Liver (tissue), 8 donors: ENCODE measurements at regions not wholly inside any gene's neighbourhood (a gene's known extent, or its start where the extent isn't known, plus 50 kb on each side); places are given as distances from the start of the nearest gene placed in this dataset.

Experiments
- DNase-seq: peaks from one replicate; pipeline ENCODE4 v3.0.0-alpha.2; 2017; ENCODE audit warnings: low spot score
- H3K27ac ChIP-seq, 2 donors: one replicate each; pipeline ENCODE4 v1.7.0; 2013; ENCODE audit warnings: inconsistent platforms in 2 of 2, low read length in 2 of 2, control low read depth in 1 of 2, low read depth in 1 of 2, mild to moderate bottlenecking in 1 of 2
- H3K27me3 ChIP-seq, 4 donors: one replicate each; pipeline versions ENCODE4 v1.6.1 to v1.7.0; 2013; ENCODE audit warnings: low read length in 3 of 4, inconsistent platforms in 1 of 4, mild to moderate bottlenecking in 1 of 4, moderate library complexity in 1 of 4; ENCODE audit not compliant: control insufficient read depth in 4 of 4, insufficient read depth in 4 of 4
- H3K36me3 ChIP-seq, 4 donors: one replicate each; pipeline versions ENCODE4 v1.6.1 to v1.7.0; 2013; ENCODE audit warnings: low read length in 3 of 4, mild to moderate bottlenecking in 3 of 4, low read depth in 1 of 4, moderate library complexity in 1 of 4; ENCODE audit not compliant: control insufficient read depth in 4 of 4, insufficient read depth in 3 of 4
- H3K4me1 ChIP-seq, 4 donors: one replicate each; pipeline versions ENCODE4 v1.6.1 to v1.7.0; 2013; ENCODE audit warnings: low read length in 3 of 4, mild to moderate bottlenecking in 3 of 4, moderate library complexity in 1 of 4; ENCODE audit not compliant: control insufficient read depth in 4 of 4, insufficient read depth in 4 of 4
- H3K4me3 ChIP-seq, 3 donors: one replicate each; pipeline versions ENCODE4 v1.6.1 to v1.7.0; 2013; ENCODE audit warnings: low read length in 3 of 3, control low read depth in 1 of 3, low read depth in 1 of 3, mild to moderate bottlenecking in 1 of 3
- H3K9ac ChIP-seq, 2 donors: one replicate each; pipeline ENCODE4 v1.7.0; 2013; ENCODE audit warnings: low read length in 2 of 2, mild to moderate bottlenecking in 2 of 2, moderate library complexity in 2 of 2, control low read depth in 1 of 2, low read depth in 1 of 2
- H3K9me3 ChIP-seq, 4 donors: one replicate each; pipeline versions ENCODE4 v1.6.1 to v1.7.0; 2013; ENCODE audit warnings: low read length in 3 of 4; ENCODE audit not compliant: control insufficient read depth in 4 of 4
- ATF3 ChIP-seq: IDR thresholded peaks from 2 replicates; pipeline ENCODE4 v1.6.1; 2016; ENCODE audit warnings: antibody characterized with exemption
- CTCF ChIP-seq: fragments of 150-350 bp; IDR thresholded peaks from 2 replicates; pipeline ENCODE4 v1.5.1; 2017; ENCODE audit warnings: improper control_type of control experiment, low read depth, low read length; ENCODE audit not compliant: missing input control
- EGR1 ChIP-seq, 2 donors: IDR thresholded peaks; 2 replicates each; pipeline ENCODE4 v1.6.1; 2016 to 2018; ENCODE audit warnings: antibody characterized with exemption in 2 of 2, low read depth in 2 of 2
- FOXA1 ChIP-seq: IDR thresholded peaks from 2 replicates; pipeline ENCODE4 v1.6.1; 2016; ENCODE audit warnings: antibody characterized with exemption
- FOXA2 ChIP-seq: IDR thresholded peaks from 2 replicates; pipeline ENCODE4 v1.6.1; 2016; ENCODE audit warnings: antibody characterized with exemption
- GABPA ChIP-seq, 2 donors: IDR thresholded peaks in 1 of 2; conservative IDR thresholded peaks in 1 of 2; 2 replicates each; pipeline ENCODE4 v1.6.1; 2016; ENCODE audit warnings: antibody characterized with exemption in 2 of 2, mild to moderate bottlenecking in 1 of 2, moderate library complexity in 1 of 2
- HNF4A ChIP-seq, 2 donors: conservative IDR thresholded peaks; 2 replicates each; pipeline ENCODE4 v1.6.1; 2016; ENCODE audit warnings: antibody characterized with exemption in 2 of 2, mild to moderate bottlenecking in 2 of 2
- HNF4G ChIP-seq: IDR thresholded peaks from 2 replicates; pipeline ENCODE4 v1.6.1; 2016; ENCODE audit warnings: antibody characterized with exemption
- JUND ChIP-seq, 2 donors: IDR thresholded peaks; 2 replicates each; pipeline ENCODE4 v1.6.1; 2016; ENCODE audit warnings: antibody characterized with exemption in 2 of 2
- NR2F2 ChIP-seq: IDR thresholded peaks from 2 replicates; pipeline ENCODE4 v1.6.1; 2016; ENCODE audit warnings: antibody characterized with exemption
- RAD21 ChIP-seq, 2 donors: IDR thresholded peaks; 2 replicates each; pipeline ENCODE4 v1.6.1; 2016; ENCODE audit warnings: antibody characterized with exemption in 2 of 2, mild to moderate bottlenecking in 2 of 2
- RXRA ChIP-seq, 2 donors: IDR thresholded peaks; 2 replicates each; pipeline ENCODE4 v1.6.1; 2017 to 2018; ENCODE audit warnings: antibody characterized with exemption in 2 of 2, mild to moderate bottlenecking in 1 of 2
- SP1 ChIP-seq: IDR thresholded peaks from 2 replicates; pipeline ENCODE4 v1.6.1; 2018; ENCODE audit warnings: antibody characterized with exemption, mild to moderate bottlenecking
- TAF1 ChIP-seq: conservative IDR thresholded peaks from 2 replicates; pipeline ENCODE4 v1.6.1; 2016; ENCODE audit warnings: antibody characterized with exemption, mild to moderate bottlenecking
- YY1 ChIP-seq: IDR thresholded peaks from 2 replicates; pipeline ENCODE4 v1.6.1; 2016; ENCODE audit warnings: antibody characterized with exemption, mild to moderate bottlenecking
- WGBS: extraction: QIAGEN DNeasy Blood & Tissue Kit; methylation state at CpG from one replicate; pipeline ENCODE4 v1.1.7; 2013; 5-methylcytosine and 5-hydroxymethylcytosine counted together
- TF ChIP-seq, protein P1 (sequence below): IDR thresholded peaks from 2 replicates; pipeline ENCODE4 v1.6.1; 2016; ENCODE audit warnings: antibody characterized with exemption
- TF ChIP-seq, protein P2 (sequence below): IDR thresholded peaks from 2 replicates; pipeline ENCODE4 v1.6.1; 2016; ENCODE audit warnings: antibody characterized with exemption, mild to moderate bottlenecking
- TF ChIP-seq, protein P3 (sequence below): IDR thresholded peaks from 2 replicates; pipeline ENCODE4 v1.6.1; 2016; ENCODE audit warnings: antibody characterized with exemption
- donor health status: healthy.
- donor health status: healthy.
- donor health status: healthy.
- donor health status: healthy.
- donor health status: healthy.

GRCh38 chr22:22810471-22810870 lies 77.1 kb upstream of the IGLL5 start:
- no peaks in the 10 kb centered on the region for H3K4me1 ChIP-seq
- H3K4me3 ChIP-seq = no peak overlapping the region
- WGBS = 72% methylated on average over 8 of the region's 8 CpGs
- H3K27me3 ChIP-seq = no peaks in the 10 kb centered on the region
- H3K9me3 ChIP-seq = no peaks in the 10 kb centered on the region
- DNase-seq = no peak
- H3K9ac ChIP-seq = no peak overlapping the region
- no peak for TF ChIP-seq RXRA (IDR thresholded peaks at IDR 0.05)
- TF ChIP-seq RAD21 (IDR thresholded peaks at IDR 0.05) = no peak
- no peak for TF ChIP-seq ATF3
- no peak for TF ChIP-seq HNF4A (conservative IDR thresholded peaks at IDR 0.05)
- no peak for TF ChIP-seq FOXA2
- no peak for TF ChIP-seq CTCF
- no peak for TF ChIP-seq JUND (IDR thresholded peaks at IDR 0.05)
- TF ChIP-seq EGR1 (IDR thresholded peaks at IDR 0.05; ENCODE audit: low read depth in 2 of 2) = no peak
- TF ChIP-seq, protein P1, sequence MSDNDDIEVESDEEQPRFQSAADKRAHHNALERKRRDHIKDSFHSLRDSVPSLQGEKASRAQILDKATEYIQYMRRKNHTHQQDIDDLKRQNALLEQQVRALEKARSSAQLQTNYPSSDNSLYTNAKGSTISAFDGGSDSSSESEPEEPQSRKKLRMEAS = no peak
- TF ChIP-seq, protein P2, sequence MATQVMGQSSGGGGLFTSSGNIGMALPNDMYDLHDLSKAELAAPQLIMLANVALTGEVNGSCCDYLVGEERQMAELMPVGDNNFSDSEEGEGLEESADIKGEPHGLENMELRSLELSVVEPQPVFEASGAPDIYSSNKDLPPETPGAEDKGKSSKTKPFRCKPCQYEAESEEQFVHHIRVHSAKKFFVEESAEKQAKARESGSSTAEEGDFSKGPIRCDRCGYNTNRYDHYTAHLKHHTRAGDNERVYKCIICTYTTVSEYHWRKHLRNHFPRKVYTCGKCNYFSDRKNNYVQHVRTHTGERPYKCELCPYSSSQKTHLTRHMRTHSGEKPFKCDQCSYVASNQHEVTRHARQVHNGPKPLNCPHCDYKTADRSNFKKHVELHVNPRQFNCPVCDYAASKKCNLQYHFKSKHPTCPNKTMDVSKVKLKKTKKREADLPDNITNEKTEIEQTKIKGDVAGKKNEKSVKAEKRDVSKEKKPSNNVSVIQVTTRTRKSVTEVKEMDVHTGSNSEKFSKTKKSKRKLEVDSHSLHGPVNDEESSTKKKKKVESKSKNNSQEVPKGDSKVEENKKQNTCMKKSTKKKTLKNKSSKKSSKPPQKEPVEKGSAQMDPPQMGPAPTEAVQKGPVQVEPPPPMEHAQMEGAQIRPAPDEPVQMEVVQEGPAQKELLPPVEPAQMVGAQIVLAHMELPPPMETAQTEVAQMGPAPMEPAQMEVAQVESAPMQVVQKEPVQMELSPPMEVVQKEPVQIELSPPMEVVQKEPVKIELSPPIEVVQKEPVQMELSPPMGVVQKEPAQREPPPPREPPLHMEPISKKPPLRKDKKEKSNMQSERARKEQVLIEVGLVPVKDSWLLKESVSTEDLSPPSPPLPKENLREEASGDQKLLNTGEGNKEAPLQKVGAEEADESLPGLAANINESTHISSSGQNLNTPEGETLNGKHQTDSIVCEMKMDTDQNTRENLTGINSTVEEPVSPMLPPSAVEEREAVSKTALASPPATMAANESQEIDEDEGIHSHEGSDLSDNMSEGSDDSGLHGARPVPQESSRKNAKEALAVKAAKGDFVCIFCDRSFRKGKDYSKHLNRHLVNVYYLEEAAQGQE = no peak
- TF ChIP-seq, protein P3, sequence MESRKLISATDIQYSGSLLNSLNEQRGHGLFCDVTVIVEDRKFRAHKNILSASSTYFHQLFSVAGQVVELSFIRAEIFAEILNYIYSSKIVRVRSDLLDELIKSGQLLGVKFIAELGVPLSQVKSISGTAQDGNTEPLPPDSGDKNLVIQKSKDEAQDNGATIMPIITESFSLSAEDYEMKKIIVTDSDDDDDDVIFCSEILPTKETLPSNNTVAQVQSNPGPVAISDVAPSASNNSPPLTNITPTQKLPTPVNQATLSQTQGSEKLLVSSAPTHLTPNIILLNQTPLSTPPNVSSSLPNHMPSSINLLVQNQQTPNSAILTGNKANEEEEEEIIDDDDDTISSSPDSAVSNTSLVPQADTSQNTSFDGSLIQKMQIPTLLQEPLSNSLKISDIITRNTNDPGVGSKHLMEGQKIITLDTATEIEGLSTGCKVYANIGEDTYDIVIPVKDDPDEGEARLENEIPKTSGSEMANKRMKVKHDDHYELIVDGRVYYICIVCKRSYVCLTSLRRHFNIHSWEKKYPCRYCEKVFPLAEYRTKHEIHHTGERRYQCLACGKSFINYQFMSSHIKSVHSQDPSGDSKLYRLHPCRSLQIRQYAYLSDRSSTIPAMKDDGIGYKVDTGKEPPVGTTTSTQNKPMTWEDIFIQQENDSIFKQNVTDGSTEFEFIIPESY = no peak
- no peak for TF ChIP-seq TAF1
- no peak for TF ChIP-seq GABPA (IDR thresholded peaks at IDR 0.05 in 1 of 2, conservative IDR thresholded peaks at IDR 0.05 in 1 of 2)
- TF ChIP-seq SP1 = no peak
- TF ChIP-seq YY1 = no peak
- TF ChIP-seq NR2F2 = no peak
- TF ChIP-seq FOXA1 = no peak
- no peak for TF ChIP-seq HNF4G
- no peaks in the 10 kb centered on the region for H3K36me3 ChIP-seq
- H3K27ac ChIP-seq = no peak overlapping the region
